H1 (cell line): ENCODE measurements at regions not wholly inside any gene's neighbourhood (a gene's known extent, or its start where the extent isn't known, plus 50 kb on each side); places are given as distances from the start of the nearest gene placed in this dataset.

ENCODE experiments used
- CTCF ChIA-PET: fragments of 300-600 bp; sonication (Branson Sonifier 250); formaldehyde crosslinking; loops from one replicate; lab custom pipeline; 2021; ENCODE audit not compliant: partially characterized antibody; lab: Charles Lee
- POLR2A ChIA-PET: fragments of 300-600 bp; sonication (Branson Sonifier 250); formaldehyde crosslinking; loops from one replicate; lab custom pipeline; 2021; ENCODE audit warnings: inconsistent platforms; ENCODE audit not compliant: partially characterized antibody; lab: Charles Lee
- DNase-seq, 2 experiments: peaks; one replicate each; pipeline versions ENCODE4 v3.0.0 to v3.0.0-alpha.2; 2010 to 2022; ENCODE audit warnings: low spot score in 2 of 2, low read depth in 1 of 2, mixed read lengths in 1 of 2
- FAIRE-seq: peaks from 2 replicates; lab custom pipeline; 2011; peaks lifted over from hg19 to GRCh38; lab: Jason Lieb, UNC
- H2AFZ ChIP-seq: 2 replicates; pipeline ENCODE4 v1.8.1; 2012; ENCODE audit warnings: low read length, inconsistent platforms
- H2AK5ac ChIP-seq: 2 replicates; pipeline ENCODE4 v1.6.1; 2013; ENCODE audit warnings: low read depth, low read length
- H2BK120ac ChIP-seq: replicated peaks from 2 replicates; pipeline ENCODE3; 2013; ENCODE audit warnings: low read depth, low read length, inconsistent platforms
- H2BK12ac ChIP-seq: 2 replicates; pipeline ENCODE4 v1.6.1; 2013; ENCODE audit warnings: low read depth, low read length
- H2BK15ac ChIP-seq: 2 replicates; pipeline ENCODE4 v1.6.1; 2013; ENCODE audit warnings: low read length
- H2BK20ac ChIP-seq: 2 replicates; pipeline ENCODE4 v1.6.1; 2013; ENCODE audit warnings: low read length
- H2BK5ac ChIP-seq: 2 replicates; pipeline ENCODE4 v1.6.1; 2013; ENCODE audit warnings: low read depth, low read length
- H3K14ac ChIP-seq: 2 replicates; pipeline ENCODE4 v1.6.1; 2013; ENCODE audit warnings: inconsistent platforms; ENCODE audit not compliant: insufficient read length
- H3K18ac ChIP-seq: 2 replicates; pipeline ENCODE4 v1.6.1; 2013; ENCODE audit warnings: low read length; ENCODE audit errors: extremely low read depth
- H3K23ac ChIP-seq: 2 replicates; pipeline ENCODE4 v1.6.1; 2013; ENCODE audit warnings: inconsistent platforms; ENCODE audit not compliant: insufficient read length
- H3K23me2 ChIP-seq: 2 replicates; pipeline ENCODE4 v1.6.1; 2013; ENCODE audit warnings: low read depth, low read length
- H3K27ac ChIP-seq: 2 replicates; pipeline ENCODE4 v1.6.1; 2011; ENCODE audit warnings: low read depth, low read length, inconsistent platforms
- H3K27me3 ChIP-seq, 4 experiments: replicated peaks in 1 of 4; 1 replicate in 1 of 4; 2 replicates in 3 of 4; pipeline versions ENCODE4 v1.6.1 to v1.8.1; 2011 to 2013; ENCODE audit warnings: low read length in 3 of 4, mild to moderate bottlenecking in 3 of 4, inconsistent platforms in 2 of 4, mixed read lengths in 2 of 4, moderate library complexity in 1 of 4; ENCODE audit not compliant: control insufficient read depth in 3 of 4, insufficient read depth in 3 of 4; ENCODE audit errors: extremely low read depth in 1 of 4
- H3K36me3 ChIP-seq, 4 experiments: 2 replicates each; pipeline versions ENCODE4 v1.6.1 to v1.8.1; 2011 to 2013; ENCODE audit warnings: mild to moderate bottlenecking in 4 of 4, low read length in 3 of 4, moderate library complexity in 2 of 4, control low read depth in 1 of 4, inconsistent platforms in 1 of 4; ENCODE audit not compliant: insufficient read depth in 4 of 4, control insufficient read depth in 2 of 4
- H3K4ac ChIP-seq: replicated peaks from 2 replicates; pipeline ENCODE3; 2013; ENCODE audit warnings: low read length, low read depth, mixed read lengths, inconsistent platforms; ENCODE audit not compliant: insufficient read length
- H3K4me1 ChIP-seq, 4 experiments: replicated peaks in 1 of 4; 1 replicate in 1 of 4; 2 replicates in 3 of 4; pipeline versions ENCODE4 v1.6.1 to v1.8.1; 2011 to 2013; ENCODE audit warnings: low read length in 3 of 4, inconsistent platforms in 2 of 4, mixed read lengths in 1 of 4; ENCODE audit not compliant: insufficient read depth in 4 of 4, control insufficient read depth in 3 of 4
- H3K4me2 ChIP-seq, 2 experiments: 2 replicates each; pipeline versions ENCODE4 v1.6.1 to v1.8.1; 2011 to 2013; ENCODE audit warnings: low read depth in 2 of 2, low read length in 2 of 2, control low read depth in 1 of 2, inconsistent platforms in 1 of 2, mild to moderate bottlenecking in 1 of 2; ENCODE audit not compliant: insufficient read depth in 1 of 2
- H3K4me3 ChIP-seq, 4 experiments: fragments of 200-600, 300-600 bp in 1 of 4; sonication (generic), shearing (Covaris generic), sonication (Bioruptor Twin) in 1 of 4; 2 replicates each; pipeline versions ENCODE4 v1.5.1 to v1.8.1; 2011 to 2016; ENCODE audit warnings: low read length in 4 of 4, low read depth in 3 of 4, control low read depth in 2 of 4, inconsistent platforms in 2 of 4, mild to moderate bottlenecking in 2 of 4, mixed read lengths in 1 of 4, moderate library complexity in 1 of 4; ENCODE audit not compliant: insufficient read depth in 2 of 4; ENCODE audit errors: extremely low read depth in 1 of 4
- H3K56ac ChIP-seq: replicated peaks from 2 replicates; pipeline ENCODE3; 2013; ENCODE audit warnings: low read depth, mild to moderate bottlenecking, mixed read lengths, low read length, inconsistent platforms; ENCODE audit not compliant: insufficient read length
- H3K79me1 ChIP-seq: 2 replicates; pipeline ENCODE4 v1.6.1; 2013; ENCODE audit warnings: low read depth, low read length, control low read depth
- H3K79me2 ChIP-seq, 2 experiments: 2 replicates each; pipeline versions ENCODE4 v1.6.1 to v1.8.1; 2012 to 2013; ENCODE audit warnings: low read length in 2 of 2, mild to moderate bottlenecking in 2 of 2, inconsistent platforms in 1 of 2; ENCODE audit not compliant: insufficient read depth in 2 of 2, control insufficient read depth in 1 of 2
- H3K9ac ChIP-seq, 4 experiments: replicated peaks in 1 of 4; 1 replicate in 1 of 4; 2 replicates in 3 of 4; pipeline versions ENCODE4 v1.6.1 to v1.8.1; 2011 to 2013; ENCODE audit warnings: low read depth in 3 of 4, low read length in 3 of 4, control low read depth in 2 of 4, mild to moderate bottlenecking in 2 of 4, moderate library complexity in 2 of 4, inconsistent platforms in 1 of 4; ENCODE audit errors: extremely low read depth in 1 of 4
- H3K9me3 ChIP-seq, 2 experiments: 2 replicates each; pipeline versions ENCODE4 v1.6.1 to v1.8.1; 2012 to 2013; ENCODE audit warnings: mild to moderate bottlenecking in 2 of 2, moderate library complexity in 2 of 2, control low read depth in 1 of 2, inconsistent platforms in 1 of 2, low read depth in 1 of 2, low read length in 1 of 2, mixed read lengths in 1 of 2; ENCODE audit not compliant: insufficient read depth in 2 of 2
- H4K20me1 ChIP-seq, 2 experiments: replicated peaks in 1 of 2; 2 replicates each; pipeline versions ENCODE3 to v1.8.1; 2011 to 2013; ENCODE audit warnings: inconsistent platforms in 2 of 2, low read length in 2 of 2, mild to moderate bottlenecking in 1 of 2; ENCODE audit not compliant: insufficient read depth in 2 of 2, control insufficient read depth in 1 of 2
- H4K5ac ChIP-seq: 2 replicates; pipeline ENCODE4 v1.6.1; 2013; ENCODE audit warnings: low read length, low read depth, mixed read lengths, inconsistent platforms; ENCODE audit not compliant: insufficient read length
- H4K8ac ChIP-seq: 2 replicates; pipeline ENCODE4 v1.8.0; 2013; ENCODE audit warnings: mild to moderate bottlenecking, moderate library complexity, low read length, inconsistent platforms; ENCODE audit not compliant: insufficient read depth; ENCODE audit errors: extremely low read depth
- H4K91ac ChIP-seq: replicated peaks from 2 replicates; pipeline ENCODE3; 2013; ENCODE audit warnings: low read length, mixed read lengths, inconsistent platforms; ENCODE audit not compliant: insufficient read length
- ATF3 ChIP-seq: IDR thresholded peaks from 2 replicates; pipeline ENCODE4 v1.6.1; 2011; ENCODE audit warnings: low read depth, mild to moderate bottlenecking, low read length; ENCODE audit not compliant: insufficient read depth
- CREB1 ChIP-seq: IDR thresholded peaks from 2 replicates; pipeline ENCODE4 v1.6.1; 2012; ENCODE audit warnings: inconsistent platforms
- HDAC2 ChIP-seq, 2 experiments: fragments of 300-600 bp in 1 of 2; sonication (generic) in 1 of 2; IDR thresholded peaks; 2 replicates each; pipeline ENCODE4 v1.6.1; 2011 to 2012; ENCODE audit warnings: low read depth in 2 of 2, low read length in 2 of 2, mild to moderate bottlenecking in 2 of 2, moderate library complexity in 2 of 2, borderline replicate concordance in 1 of 2, inconsistent platforms in 1 of 2
- JUND ChIP-seq: IDR thresholded peaks from 2 replicates; pipeline ENCODE4 v1.6.1; 2011; ENCODE audit warnings: mild to moderate bottlenecking, improper control_type of control experiment, low read length
- KDM4A ChIP-seq: IDR thresholded peaks from one replicate; pipeline ENCODE4 v1.7.1; 2012; ENCODE audit warnings: low read depth, mild to moderate bottlenecking, moderate library complexity, low read length, inconsistent platforms; ENCODE audit not compliant: severe bottlenecking
- KDM5A ChIP-seq: fragments of 200-600 bp; IDR thresholded peaks from 2 replicates; pipeline ENCODE4 v1.7.1; 2012; ENCODE audit warnings: mild to moderate bottlenecking, low read length, inconsistent platforms, mixed read lengths
- RBBP5 ChIP-seq: IDR thresholded peaks from 2 replicates; pipeline ENCODE4 v1.7.1; 2012; ENCODE audit warnings: low read depth, mild to moderate bottlenecking, inconsistent platforms, low read length, moderate library complexity, borderline replicate concordance
- RNF2 ChIP-seq: fragments of 200-900, 300-1000 bp; sonication (generic); IDR thresholded peaks from 2 replicates; pipeline ENCODE4 v1.7.1; 2016; ENCODE audit warnings: borderline replicate concordance, low read depth, mild to moderate bottlenecking, antibody characterized with exemption, low read length; ENCODE audit not compliant: poor library complexity, severe bottlenecking; ENCODE audit errors: missing control alignments
- SIN3A ChIP-seq, 2 experiments: IDR thresholded peaks in 1 of 2; conservative IDR thresholded peaks in 1 of 2; 2 replicates each; pipeline ENCODE4 v1.6.1; 2011 to 2012; ENCODE audit warnings: low read length in 2 of 2, improper control_type of control experiment in 1 of 2, low read depth in 1 of 2, mild to moderate bottlenecking in 1 of 2
- SP2 ChIP-seq: IDR thresholded peaks from 2 replicates; pipeline ENCODE4 v1.6.1; 2012; ENCODE audit warnings: mild to moderate bottlenecking, low read length, inconsistent platforms
- SP4 ChIP-seq: IDR thresholded peaks from 2 replicates; pipeline ENCODE4 v1.6.1; 2012; ENCODE audit warnings: low read length, inconsistent platforms
- SUZ12 ChIP-seq: fragments of 200-600 bp; sonication (generic); IDR thresholded peaks from 2 replicates; pipeline ENCODE4 v1.6.1; 2012; ENCODE audit warnings: mild to moderate bottlenecking, inconsistent platforms, low read length, moderate library complexity, mixed read lengths
- WGBS, 2 experiments: shearing (Covaris generic) in 1 of 2; methylation state at CpG; one replicate each; pipeline versions ENCODE4 v1.1.6 to v1.1.7; 2013 to 2015; ENCODE audit warnings: low lambda C conversion rate in 2 of 2, mixed read lengths in 2 of 2, inconsistent platforms in 1 of 2, low coverage in 1 of 2, missing lambda C conversion rate in 1 of 2; ENCODE audit not compliant: insufficient replicate concordance in 2 of 2, insufficient coverage in 1 of 2, insufficient read length in 1 of 2; ENCODE audit errors: extremely low coverage in 1 of 2, missing lambda C conversion rate in 1 of 2; 5-methylcytosine and 5-hydroxymethylcytosine counted together

- no peak overlapping the region for H3K14ac ChIP-seq
- H3K4ac ChIP-seq, result no peak overlapping the region
- no peaks in the 10 kb centered on the region for H3K9me3 ChIP-seq
- TF ChIP-seq SIN3A (conservative IDR thresholded peaks at IDR 0.05 in 1 of 2, IDR thresholded peaks at IDR 0.05 in 1 of 2; ENCODE audit: low read depth in 1 of 2, low read length in 2 of 2) (no peak), CREB1 (no peak), SUZ12 (no peak), SP4 (no peak), HDAC2 (IDR thresholded peaks at IDR 0.05; ENCODE audit: borderline replicate concordance in 1 of 2, low read depth in 2 of 2, low read length in 2 of 2) (no peak), KDM5A (no peak), RNF2 (no peak), RBBP5 (no peak), KDM4A (no peak), SP2 (no peak), ATF3 (no peak), JUND (no peak)
- TF ChIP-seq, all 59 proteins: peak for 0
- H4K5ac ChIP-seq, result no peak overlapping the region
- H4K91ac ChIP-seq, result no peak overlapping the region
- no peaks in the 10 kb centered on the region for H4K20me1 ChIP-seq
- no peak overlapping the region for H3K4me2 ChIP-seq
- H3K27ac ChIP-seq, result no peak overlapping the region
- POLR2A ChIA-PET, result no interaction called here
- no peaks in the 10 kb centered on the region for H3K36me3 ChIP-seq
- H3K23ac ChIP-seq, result no peak overlapping the region
- no peak overlapping the region for H3K56ac ChIP-seq
- H2BK15ac ChIP-seq, result no peak overlapping the region
- H2AFZ ChIP-seq, result no peak overlapping the region
- no peaks in the 10 kb centered on the region for H3K23me2 ChIP-seq
- DNase-seq (no peak), FAIRE-seq (peak; percentile 62)
- H3K18ac ChIP-seq, result no peak overlapping the region
- no peaks in the 10 kb centered on the region for H3K4me1 ChIP-seq
- no peak overlapping the region for H2BK12ac ChIP-seq
- 62% methylated on average over 5 of the region's 5 CpGs; no CpG with 5 or more reads in 1 of the 2 experiments for WGBS, 2 experiments
- no peak overlapping the region for H2BK20ac ChIP-seq
- H2BK5ac ChIP-seq, result no peak overlapping the region
- H3K9ac ChIP-seq, result no peak overlapping the region
- H2AK5ac ChIP-seq, result no peak overlapping the region
- H4K8ac ChIP-seq, result no peak overlapping the region
- CTCF ChIA-PET, result interaction anchor here (0.6 to 1.3 kb wide), 2 partner anchors 12 to 1034 kb away, joined by 3 to 4 read pairs; no protein-coding TSS in a partner anchor
- no peaks in the 10 kb centered on the region for H3K79me2 ChIP-seq
- H3K4me3 ChIP-seq, result no peak overlapping the region
- H3K27me3 ChIP-seq, result no peaks in the 10 kb centered on the region
- no peak overlapping the region for H2BK120ac ChIP-seq
- H3K79me1 ChIP-seq, result no peaks in the 10 kb centered on the region
Observed at GRCh38 chrX:22536746-22537304, 264.1 kb downstream of the CBLL2 start.
